Lower leg skin (tissue), 4 donors: ENCODE measurements at regions not wholly inside any gene's neighbourhood (a gene's known extent, or its start where the extent isn't known, plus 50 kb on each side); places are given as distances from the start of the nearest gene placed in this dataset.

Experiments used
- DNase-seq, 2 donors: peaks; one replicate each; pipeline ENCODE4 v3.0.0-alpha.2; 2019; ENCODE audit warnings: low spot score in 2 of 2
- H3K4me3 ChIP-seq: fragments of 200-600 bp; sonication (generic); 2 replicates; pipeline ENCODE4 v1.5.1; 2017; ENCODE audit warnings: mild to moderate bottlenecking, low read depth; ENCODE audit not compliant: poor library complexity, severe bottlenecking
- CTCF ChIP-seq, 3 donors: fragments of 450-650 bp; IDR thresholded peaks; one replicate each; pipeline ENCODE4 v1.5.1; 2016; ENCODE audit warnings: antibody characterized with exemption in 3 of 3, mild to moderate bottlenecking in 3 of 3, moderate library complexity in 2 of 3
- POLR2A ChIP-seq, 2 donors: fragments of 450-650 bp; IDR thresholded peaks; one replicate each; pipeline ENCODE4 v1.6.1; 2016 to 2017; ENCODE audit warnings: antibody characterized with exemption in 2 of 2, mild to moderate bottlenecking in 1 of 2, moderate library complexity in 1 of 2
- WGBS, 2 donors: methylation state at CpG; one replicate each; pipeline ENCODE4 v1.1.5; 2018; 5-methylcytosine and 5-hydroxymethylcytosine counted together
- intact Hi-C: fragments of 100-400 bp; cut with DNase I; formaldehyde crosslinking; loops from one replicate; pipeline ENCODE4 v1.15.0; 2023; ENCODE audit warnings: low total_unique reads

GRCh38 chr22:49580024-49580423, 247.6 kb downstream of the BRD1 start:
- no peak for TF ChIP-seq POLR2A (IDR thresholded peaks at IDR 0.05)
- WGBS, 2 donors = 59 to 94% methylated on average over 3 of the region's 3 CpGs
- no peak overlapping the region for H3K4me3 ChIP-seq
- DNase-seq = no peak
- intact Hi-C loops = no loop called here

- peak in 1 of 2 donors; percentile 78 for DNase-seq
- WGBS, 2 donors = 78 to 80% methylated on average over 16 to 23 of the region's 23 CpGs
- TF ChIP-seq CTCF (IDR thresholded peaks at IDR 0.05) = no peak
- intact Hi-C loops = no loop called here
- no peak overlapping the region for H3K4me3 ChIP-seq
These were observed 250.3 kb downstream of the BRD1 start for GRCh38 chr22:49577168-49578060.

GRCh38 chr22:49576241-49577141, 251.2 kb downstream of the BRD1 start:
- DNase-seq = no peak
- TF ChIP-seq CTCF (IDR thresholded peaks at IDR 0.05) (no peak), POLR2A (IDR thresholded peaks at IDR 0.05) (no peak)
- 79 to 80% methylated on average over 36 of the region's 36 CpGs for WGBS, 2 donors
- intact Hi-C loops = no loop called here
- H3K4me3 ChIP-seq = no peak overlapping the region

DNA sequence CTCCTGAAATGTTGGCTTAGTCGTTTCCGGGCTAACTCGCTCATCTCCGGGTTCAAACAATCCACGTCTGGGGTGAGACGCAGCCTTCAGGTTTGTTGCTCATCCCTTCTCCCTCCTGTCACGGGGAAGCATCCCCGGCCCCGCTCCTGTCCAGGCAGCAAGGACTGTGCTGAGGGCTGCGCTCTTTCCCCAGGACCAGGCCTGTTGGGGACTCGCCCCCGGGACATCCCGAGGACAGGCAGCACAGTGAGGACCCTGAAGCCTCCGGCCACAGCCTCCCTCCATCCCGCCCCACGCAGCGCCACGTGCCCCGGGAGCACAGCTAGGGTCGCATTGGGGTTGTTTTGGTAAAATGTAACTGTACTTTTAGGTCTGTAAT, 252.0 kb downstream of the BRD1 start:
- WGBS, 2 donors = 87 to 91% methylated on average over 20 of the region's 20 CpGs
- peak in 1 of 2 donors; percentile 82 for DNase-seq
- no peak overlapping the region for H3K4me3 ChIP-seq
- intact Hi-C loops = no loop called here
- TF ChIP-seq POLR2A (IDR thresholded peaks at IDR 0.05) = no peak
- no peak for TF ChIP-seq CTCF (IDR thresholded peaks at IDR 0.05)

GRCh38 chr22:49574881-49575702, 252.6 kb downstream of the BRD1 start:
- TF ChIP-seq POLR2A (IDR thresholded peaks at IDR 0.05) (no peak), CTCF (IDR thresholded peaks at IDR 0.05) (no peak)
- DNase-seq = no peak
- intact Hi-C loops = no loop called here
- WGBS, 2 donors = 71 to 78% methylated on average over 31 of the region's 31 CpGs
- H3K4me3 ChIP-seq = no peak overlapping the region
